ENCODE measurements at regions not wholly inside any gene's neighbourhood (a gene's known extent, or its start where the extent isn't known, plus 50 kb on each side); places are given as distances from the start of the nearest gene placed in this dataset.

GRCh38 chr9:12997009-12997408, 222.2 kb downstream of the LURAP1L start:
- Histone ChIP-seq H3K27me3 (no peaks in the 10 kb centered on the region), H3K4me3 (no peak overlapping the region), H3K4me1 (peaks cover 0 to 8% (median under 1%) of the 10 kb centered on the region in 12 donors), H3K36me3 (no peaks in the 10 kb centered on the region), H3K9me3 (no peaks in the 10 kb centered on the region), H3K27ac (no peak overlapping the region)
- WGBS, 4 donors = 12 to 23% (median 20%) methylated on average over 3 of the region's 3 CpGs
- no peak for TF ChIP-seq POLR2A (IDR thresholded peaks at IDR 0.05)
- TF ChIP-seq CTCF (IDR thresholded peaks at IDR 0.05) = no peak
- no peak for ATAC-seq
- intact Hi-C loops (cut with DNase I) = no loop called here
- no peak for DNase-seq

- 53 to 68% (median 55%) methylated on average over 4 of the region's 4 CpGs for WGBS, 4 donors
- H3K36me3 ChIP-seq = no peaks in the 10 kb centered on the region
- peaks cover 0 to 14% (median 3%) of the 10 kb centered on the region in 12 donors for H3K4me1 ChIP-seq
- intact Hi-C loops (cut with DNase I) = no loop called here
- DNase-seq (no peak), ATAC-seq (no peak)
- no peak for TF ChIP-seq POLR2A (IDR thresholded peaks at IDR 0.05)
- no peak for TF ChIP-seq CTCF (IDR thresholded peaks at IDR 0.05)
- no peak overlapping the region for H3K4me3 ChIP-seq
- H3K27me3 ChIP-seq = no peaks in the 10 kb centered on the region
- no peak overlapping the region for H3K27ac ChIP-seq
- peaks cover 0 to 6% (median 0%) of the 10 kb centered on the region in 12 donors for H3K9me3 ChIP-seq
Measured at GRCh38 chr9:13001989-13002580, 227.3 kb downstream of the LURAP1L start.

GRCh38 chr9:13002740-13003139, 227.9 kb downstream of the LURAP1L start:
- intact Hi-C loops (cut with DNase I) = no loop called here
- TF ChIP-seq CTCF (IDR thresholded peaks at IDR 0.05) (no peak), POLR2A (IDR thresholded peaks at IDR 0.05) (no peak)
- ATAC-seq = peak; percentile 75 to 93 (median 86)

GRCh38 chr9:13009871-13010270, 235.1 kb downstream of the LURAP1L start:
- H3K36me3 ChIP-seq = no peaks in the 10 kb centered on the region
- H3K27ac ChIP-seq = no peak overlapping the region
- H3K27me3 ChIP-seq = no peaks in the 10 kb centered on the region
- intact Hi-C loops (cut with DNase I) = no loop called here
- no peaks in the 10 kb centered on the region for H3K4me1 ChIP-seq
- DNase-seq (no peak), ATAC-seq (no peak)
- H3K4me3 ChIP-seq = no peak overlapping the region
- TF ChIP-seq POLR2A (IDR thresholded peaks at IDR 0.05) (no peak), CTCF (IDR thresholded peaks at IDR 0.05) (no peak)
- peaks cover 0 to 5% (median 0%) of the 10 kb centered on the region in 12 donors for H3K9me3 ChIP-seq
- 79 to 88% (median 86%) methylated on average over 2 of the region's 2 CpGs for WGBS, 4 donors

More at GRCh38 chr9:13002740-13003139, 227.9 kb downstream of the LURAP1L start:
- DNase-seq = peak in 1 of 5 donors; percentile 25
- H3K4me1 ChIP-seq = peaks cover 0 to 14% (median 3%) of the 10 kb centered on the region in 12 donors
- WGBS, 4 donors = 67 to 72% (median 68%) methylated on average over 2 of the region's 2 CpGs
- H3K4me3 ChIP-seq = no peak overlapping the region
- H3K27me3 ChIP-seq = no peaks in the 10 kb centered on the region
- H3K9me3 ChIP-seq = peaks cover 0 to 6% (median 0%) of the 10 kb centered on the region in 12 donors
- H3K27ac ChIP-seq = no peak overlapping the region
- no peaks in the 10 kb centered on the region for H3K36me3 ChIP-seq

Data from heart left ventricle (tissue), 16 donors.